ENCODE measurements at regions not wholly inside any gene's neighbourhood (a gene's known extent, or its start where the extent isn't known, plus 50 kb on each side); places are given as distances from the start of the nearest gene placed in this dataset.

GRCh38 chr13:105762096-105762495, 773.4 kb downstream of the EFNB2 start:
- no peak for FAIRE-seq
- TF ChIP-seq POLR2AphosphoS5 (IDR thresholded peaks at IDR 0.05; ENCODE audit: low read depth, low read length) = no peak
- TF ChIP-seq POLR2A (IDR thresholded peaks at IDR 0.05; ENCODE audit: low read depth, low read length) = no peak
- TF ChIP-seq POU2F2 (IDR thresholded peaks at IDR 0.05; ENCODE audit: low read depth, low read length) = no peak
- no peak for TF ChIP-seq SPI1 (IDR thresholded peaks at IDR 0.05; ENCODE audit: low read depth, low read length)
- no peak for TF ChIP-seq PAX5 (IDR thresholded peaks at IDR 0.05; ENCODE audit: insufficient read depth, low read length, severe bottlenecking)
- TF ChIP-seq TAF1 (IDR thresholded peaks at IDR 0.05; ENCODE audit: low read depth, low read length) = no peak

GRCh38 chr13:105758918-105759860, 776.3 kb downstream of the EFNB2 start:
- TF ChIP-seq POLR2AphosphoS5 (IDR thresholded peaks at IDR 0.05; ENCODE audit: low read depth, low read length) = no peak
- no peak for TF ChIP-seq SPI1 (IDR thresholded peaks at IDR 0.05; ENCODE audit: low read depth, low read length)
- no peak for TF ChIP-seq POU2F2 (IDR thresholded peaks at IDR 0.05; ENCODE audit: low read depth, low read length)
- TF ChIP-seq TAF1 (IDR thresholded peaks at IDR 0.05; ENCODE audit: low read depth, low read length) = no peak
- FAIRE-seq = no peak
- no peak for DNase-seq (ENCODE audit: insufficient read length, low spot score)

More at GRCh38 chr13:105762096-105762495, 773.4 kb downstream of the EFNB2 start:
- no peak for DNase-seq (ENCODE audit: insufficient read length, low spot score)

- TF ChIP-seq PAX5 (IDR thresholded peaks at IDR 0.05; ENCODE audit: insufficient read depth, low read length, severe bottlenecking) = no peak
- TF ChIP-seq POLR2A (IDR thresholded peaks at IDR 0.05; ENCODE audit: low read depth, low read length) = no peak
- TF ChIP-seq POLR2AphosphoS5 (IDR thresholded peaks at IDR 0.05; ENCODE audit: low read depth, low read length) = no peak
- no peak for TF ChIP-seq TAF1 (IDR thresholded peaks at IDR 0.05; ENCODE audit: low read depth, low read length)
- no peak for TF ChIP-seq SPI1 (IDR thresholded peaks at IDR 0.05; ENCODE audit: low read depth, low read length)
- TF ChIP-seq POU2F2 (IDR thresholded peaks at IDR 0.05; ENCODE audit: low read depth, low read length) = no peak
- DNase-seq (ENCODE audit: insufficient read length, low spot score) (no peak), FAIRE-seq (no peak)
Measured at GRCh38 chr13:105740739-105741138, 794.7 kb downstream of the EFNB2 start.

- FAIRE-seq (no peak), DNase-seq (ENCODE audit: insufficient read length, low spot score) (no peak)
- TF ChIP-seq POLR2A (IDR thresholded peaks at IDR 0.05; ENCODE audit: low read depth, low read length) (no peak), PAX5 (IDR thresholded peaks at IDR 0.05; ENCODE audit: insufficient read depth, low read length, severe bottlenecking) (no peak), POU2F2 (IDR thresholded peaks at IDR 0.05; ENCODE audit: low read depth, low read length) (no peak), POLR2AphosphoS5 (IDR thresholded peaks at IDR 0.05; ENCODE audit: low read depth, low read length) (no peak), TAF1 (IDR thresholded peaks at IDR 0.05; ENCODE audit: low read depth, low read length) (no peak), SPI1 (IDR thresholded peaks at IDR 0.05; ENCODE audit: low read depth, low read length) (no peak)
Measured at GRCh38 chr13:105737688-105738087, 797.8 kb downstream of the EFNB2 start.

GRCh38 chr13:105735281-105735680, 800.2 kb downstream of the EFNB2 start:
- FAIRE-seq (no peak), DNase-seq (ENCODE audit: insufficient read length, low spot score) (no peak)
- TF ChIP-seq SPI1 (IDR thresholded peaks at IDR 0.05; ENCODE audit: low read depth, low read length) (no peak), PAX5 (IDR thresholded peaks at IDR 0.05; ENCODE audit: insufficient read depth, low read length, severe bottlenecking) (no peak), POU2F2 (IDR thresholded peaks at IDR 0.05; ENCODE audit: low read depth, low read length) (no peak), TAF1 (IDR thresholded peaks at IDR 0.05; ENCODE audit: low read depth, low read length) (no peak), POLR2AphosphoS5 (IDR thresholded peaks at IDR 0.05; ENCODE audit: low read depth, low read length) (no peak), POLR2A (IDR thresholded peaks at IDR 0.05; ENCODE audit: low read depth, low read length) (no peak)

- FAIRE-seq = no peak
Measured at GRCh38 chr13:105732806-105733529, 802.5 kb downstream of the EFNB2 start.

GRCh38 chr13:105725887-105726286, 809.6 kb downstream of the EFNB2 start:
- no peak for TF ChIP-seq POLR2AphosphoS5 (IDR thresholded peaks at IDR 0.05; ENCODE audit: low read depth, low read length)
- no peak for TF ChIP-seq SPI1 (IDR thresholded peaks at IDR 0.05; ENCODE audit: low read depth, low read length)
- TF ChIP-seq POLR2A (IDR thresholded peaks at IDR 0.05; ENCODE audit: low read depth, low read length) = no peak
- no peak for TF ChIP-seq PAX5 (IDR thresholded peaks at IDR 0.05; ENCODE audit: insufficient read depth, low read length, severe bottlenecking)
- TF ChIP-seq POU2F2 (IDR thresholded peaks at IDR 0.05; ENCODE audit: low read depth, low read length) = no peak
- TF ChIP-seq TAF1 (IDR thresholded peaks at IDR 0.05; ENCODE audit: low read depth, low read length) = no peak
- no peak for FAIRE-seq
- no peak for DNase-seq (ENCODE audit: insufficient read length, low spot score)

More at GRCh38 chr13:105732806-105733529, 802.5 kb downstream of the EFNB2 start:
- no peak for DNase-seq (ENCODE audit: insufficient read length, low spot score)
- TF ChIP-seq SPI1 (IDR thresholded peaks at IDR 0.05; ENCODE audit: low read depth, low read length) (no peak), POLR2AphosphoS5 (IDR thresholded peaks at IDR 0.05; ENCODE audit: low read depth, low read length) (no peak), POU2F2 (IDR thresholded peaks at IDR 0.05; ENCODE audit: low read depth, low read length) (no peak), TAF1 (IDR thresholded peaks at IDR 0.05; ENCODE audit: low read depth, low read length) (no peak), PAX5 (IDR thresholded peaks at IDR 0.05; ENCODE audit: insufficient read depth, low read length, severe bottlenecking) (no peak), POLR2A (IDR thresholded peaks at IDR 0.05; ENCODE audit: low read depth, low read length) (no peak)

GRCh38 chr13:105721016-105721415, 814.4 kb downstream of the EFNB2 start:
- no peak for FAIRE-seq
- no peak for DNase-seq (ENCODE audit: insufficient read length, low spot score)
- TF ChIP-seq SPI1 (IDR thresholded peaks at IDR 0.05; ENCODE audit: low read depth, low read length) (no peak), PAX5 (IDR thresholded peaks at IDR 0.05; ENCODE audit: insufficient read depth, low read length, severe bottlenecking) (no peak), POLR2AphosphoS5 (IDR thresholded peaks at IDR 0.05; ENCODE audit: low read depth, low read length) (no peak), TAF1 (IDR thresholded peaks at IDR 0.05; ENCODE audit: low read depth, low read length) (no peak), POLR2A (IDR thresholded peaks at IDR 0.05; ENCODE audit: low read depth, low read length) (no peak), POU2F2 (IDR thresholded peaks at IDR 0.05; ENCODE audit: low read depth, low read length) (no peak)

GRCh38 chr13:105719859-105720258, 815.6 kb downstream of the EFNB2 start:
- DNase-seq (ENCODE audit: insufficient read length, low spot score) (no peak), FAIRE-seq (no peak)
- TF ChIP-seq POU2F2 (IDR thresholded peaks at IDR 0.05; ENCODE audit: low read depth, low read length) (no peak), SPI1 (IDR thresholded peaks at IDR 0.05; ENCODE audit: low read depth, low read length) (no peak), POLR2A (IDR thresholded peaks at IDR 0.05; ENCODE audit: low read depth, low read length) (no peak)

Measured in GM12891 (cell line).